OCI-LY7 (cell line): ENCODE measurements at regions not wholly inside any gene's neighbourhood (a gene's known extent, or its start where the extent isn't known, plus 50 kb on each side); places are given as distances from the start of the nearest gene placed in this dataset.
"Not testable (repeated sequence)": the region's sequence is repeated elsewhere in the genome, so short reads cannot be mapped to it uniquely, and the experiment has no call there.

Experiments
- CTCF ChIP-seq: fragments of 200-600 bp; sonication (generic); conservative IDR thresholded peaks from 2 replicates; pipeline ENCODE4 v1.5.1; 2014; ENCODE audit warnings: mild to moderate bottlenecking, antibody characterized with exemption, low read length, moderate library complexity, mixed read lengths
- EZH2phosphoT487 ChIP-seq: fragments of 200-600 bp; sonication (generic); IDR thresholded peaks from 2 replicates; pipeline ENCODE4 v1.6.1; 2018; ENCODE audit warnings: low read depth, borderline replicate concordance, mild to moderate bottlenecking, mixed run types, antibody characterized with exemption, low read length, moderate library complexity, mixed read lengths

GRCh38 chr2:57707794-57708193 is 338.8 kb upstream of the VRK2 start:
- not testable (repeated sequence) for TF ChIP-seq CTCF, EZH2phosphoT487
